MM.1S (cell line): ENCODE measurements at regions not wholly inside any gene's neighbourhood (a gene's known extent, or its start where the extent isn't known, plus 50 kb on each side); places are given as distances from the start of the nearest gene placed in this dataset.

Source experiments
- DNase-seq: peaks from one replicate; pipeline ENCODE4 v3.0.0-alpha.2; 2015
- H2AFZ ChIP-seq: fragments of 300-600 bp; sonication (generic); 2 replicates; pipeline ENCODE4 v1.6.0; 2016; ENCODE audit warnings: antibody characterized with exemption, low read length
- H3F3A ChIP-seq: fragments of 300-600 bp; sonication (generic); 2 replicates; pipeline ENCODE4 v1.6.1; 2016; ENCODE audit warnings: mild to moderate bottlenecking, antibody characterized with exemption, low read length, moderate library complexity, mixed read lengths; ENCODE audit not compliant: insufficient read depth
- H3K27ac ChIP-seq: fragments of 300-600 bp; sonication (generic); 2 replicates; pipeline ENCODE4 v1.5.1; 2016; ENCODE audit warnings: mild to moderate bottlenecking, low read length
- H3K27me3 ChIP-seq: fragments of 300-600 bp; sonication (generic); replicated peaks from 2 replicates; pipeline ENCODE4 v1.6.0; 2016; ENCODE audit warnings: low read length; ENCODE audit not compliant: insufficient read depth
- H3K36me3 ChIP-seq: fragments of 300-600 bp; sonication (generic); replicated peaks from 2 replicates; pipeline ENCODE4 v1.6.1; 2016; ENCODE audit warnings: mild to moderate bottlenecking, low read length, mixed read lengths; ENCODE audit not compliant: insufficient read depth
- H3K4me1 ChIP-seq: fragments of 300-600 bp; sonication (generic); 2 replicates; pipeline ENCODE4 v1.6.1; 2016; ENCODE audit warnings: low read length, mixed read lengths
- H3K4me2 ChIP-seq: fragments of 300-600 bp; sonication (generic); 2 replicates; pipeline ENCODE4 v1.6.0; 2016; ENCODE audit warnings: low read depth, low read length
- H3K4me3 ChIP-seq: fragments of 300-600 bp; sonication (generic); 2 replicates; pipeline ENCODE4 v1.5.1; 2016; ENCODE audit warnings: low read length, mixed read lengths
- H3K79me2 ChIP-seq: fragments of 300-600 bp; sonication (generic); 2 replicates; pipeline ENCODE4 v1.6.1; 2016; ENCODE audit warnings: mixed run types, low read length, mixed read lengths
- H3K9ac ChIP-seq: fragments of 300-600 bp; sonication (generic); 2 replicates; pipeline ENCODE4 v1.6.1; 2016; ENCODE audit warnings: low read length, mixed read lengths
- H3K9me2 ChIP-seq: fragments of 300-600 bp; sonication (generic); replicated peaks from 2 replicates; pipeline ENCODE4 v1.6.1; 2016; ENCODE audit warnings: mild to moderate bottlenecking, low read length, mixed read lengths; ENCODE audit not compliant: insufficient read depth
- H3K9me3 ChIP-seq: fragments of 300-600 bp; sonication (generic); replicated peaks from 2 replicates; pipeline ENCODE4 v1.6.1; 2016; ENCODE audit warnings: mild to moderate bottlenecking, low read length, mixed read lengths; ENCODE audit not compliant: insufficient read depth
- H4K20me1 ChIP-seq: fragments of 300-600 bp; sonication (generic); 2 replicates; pipeline ENCODE4 v1.6.1; 2016; ENCODE audit warnings: mild to moderate bottlenecking, low read length, moderate library complexity, mixed read lengths; ENCODE audit not compliant: insufficient read depth
- EZH2 ChIP-seq: fragments of 300-600 bp; sonication (generic); optimal IDR thresholded peaks from 2 replicates; pipeline ENCODE3; 2017; ENCODE audit warnings: low read depth, mild to moderate bottlenecking, antibody characterized with exemption, low read length, mixed read lengths
- EZH2phosphoT487 ChIP-seq: fragments of 300-600 bp; sonication (generic); IDR thresholded peaks from 2 replicates; pipeline ENCODE4 v1.6.1; 2018; ENCODE audit warnings: antibody characterized with exemption, low read length
- TF ChIP-seq, protein P1 (sequence below): fragments of 300-600 bp; sonication (generic); IDR thresholded peaks from 2 replicates; pipeline ENCODE4 v1.5.1; 2016; ENCODE audit warnings: antibody characterized with exemption, low read length, mixed read lengths

GRCh38 chr4:79842162-79842561, 230.9 kb downstream of the ANTXR2 start:
- DNase-seq = no peak

GRCh38 chr4:79833857-79834256, 239.2 kb downstream of the ANTXR2 start:
- Histone ChIP-seq H3F3A (no peaks in the 10 kb centered on the region), H3K4me2 (no peak overlapping the region), H3K79me2 (no peaks in the 10 kb centered on the region), H3K36me3 (no peaks in the 10 kb centered on the region), H3K27ac (no peak overlapping the region), H3K27me3 (no peaks in the 10 kb centered on the region), H3K9me3 (no peaks in the 10 kb centered on the region), H3K4me3 (no peak overlapping the region), H4K20me1 (no peaks in the 10 kb centered on the region), H3K4me1 (no peaks in the 10 kb centered on the region), H2AFZ (no peak overlapping the region), H3K9me2 (no peaks in the 10 kb centered on the region), H3K9ac (no peak overlapping the region)
- TF ChIP-seq EZH2phosphoT487 = no peak
- TF ChIP-seq, protein P1, sequence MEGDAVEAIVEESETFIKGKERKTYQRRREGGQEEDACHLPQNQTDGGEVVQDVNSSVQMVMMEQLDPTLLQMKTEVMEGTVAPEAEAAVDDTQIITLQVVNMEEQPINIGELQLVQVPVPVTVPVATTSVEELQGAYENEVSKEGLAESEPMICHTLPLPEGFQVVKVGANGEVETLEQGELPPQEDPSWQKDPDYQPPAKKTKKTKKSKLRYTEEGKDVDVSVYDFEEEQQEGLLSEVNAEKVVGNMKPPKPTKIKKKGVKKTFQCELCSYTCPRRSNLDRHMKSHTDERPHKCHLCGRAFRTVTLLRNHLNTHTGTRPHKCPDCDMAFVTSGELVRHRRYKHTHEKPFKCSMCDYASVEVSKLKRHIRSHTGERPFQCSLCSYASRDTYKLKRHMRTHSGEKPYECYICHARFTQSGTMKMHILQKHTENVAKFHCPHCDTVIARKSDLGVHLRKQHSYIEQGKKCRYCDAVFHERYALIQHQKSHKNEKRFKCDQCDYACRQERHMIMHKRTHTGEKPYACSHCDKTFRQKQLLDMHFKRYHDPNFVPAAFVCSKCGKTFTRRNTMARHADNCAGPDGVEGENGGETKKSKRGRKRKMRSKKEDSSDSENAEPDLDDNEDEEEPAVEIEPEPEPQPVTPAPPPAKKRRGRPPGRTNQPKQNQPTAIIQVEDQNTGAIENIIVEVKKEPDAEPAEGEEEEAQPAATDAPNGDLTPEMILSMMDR = no peak
- no peak for TF ChIP-seq EZH2
- no peak for DNase-seq

More at GRCh38 chr4:79842162-79842561, 230.9 kb downstream of the ANTXR2 start:
- no peak for TF ChIP-seq EZH2
- TF ChIP-seq, protein P1 = no peak
- no peak for TF ChIP-seq EZH2phosphoT487
- Histone ChIP-seq H3K4me1 (no peaks in the 10 kb centered on the region), H3K4me3 (no peak overlapping the region), H3K27ac (no peak overlapping the region), H3K9me2 (no peaks in the 10 kb centered on the region), H4K20me1 (no peaks in the 10 kb centered on the region), H3F3A (no peaks in the 10 kb centered on the region), H3K9me3 (no peaks in the 10 kb centered on the region), H3K9ac (no peak overlapping the region), H3K79me2 (no peaks in the 10 kb centered on the region), H3K36me3 (no peaks in the 10 kb centered on the region), H3K4me2 (no peak overlapping the region), H3K27me3 (no peaks in the 10 kb centered on the region), H2AFZ (no peak overlapping the region)

DNA sequence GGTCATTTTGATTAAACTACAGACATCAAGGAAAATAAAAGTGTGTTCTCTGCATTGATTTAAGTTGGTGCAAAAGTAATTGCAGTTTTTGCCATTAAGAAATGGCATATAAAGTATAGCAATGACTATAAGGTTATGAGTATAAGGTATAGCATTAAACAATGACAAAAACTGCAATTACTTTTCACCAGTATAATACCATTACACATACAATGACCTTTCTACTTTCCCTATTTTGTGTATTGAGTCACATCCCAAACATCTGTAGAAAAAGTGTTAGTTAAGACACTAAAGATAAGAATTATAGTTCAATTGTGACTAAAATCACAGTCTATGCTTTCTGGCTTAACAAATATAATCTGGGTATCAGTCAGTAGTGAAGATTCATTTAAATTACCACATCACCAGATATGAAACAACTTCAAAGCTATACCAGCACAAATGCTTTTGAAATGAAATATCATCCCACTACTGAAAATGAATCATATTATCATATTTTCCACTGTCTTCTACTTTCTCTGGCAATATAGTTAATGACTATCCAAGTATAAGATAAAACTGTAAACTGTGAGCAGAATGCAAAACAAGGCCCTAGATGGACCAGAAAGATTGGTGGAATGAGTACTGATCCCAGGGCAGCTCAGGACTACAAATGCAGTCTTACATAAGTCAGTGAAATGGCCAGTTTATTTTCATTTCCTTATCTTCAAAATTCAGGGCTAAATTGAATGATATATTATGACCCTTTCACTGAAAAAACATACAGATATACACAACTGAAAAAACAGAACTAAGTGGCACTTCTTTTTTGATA, 241.1 kb downstream of the ANTXR2 start:
- TF ChIP-seq EZH2phosphoT487 = no peak
- TF ChIP-seq, protein P1 = no peak
- no peak for TF ChIP-seq EZH2
- H3K4me2 ChIP-seq = no peak overlapping the region
- H3K9me2 ChIP-seq = no peaks in the 10 kb centered on the region
- no peaks in the 10 kb centered on the region for H3F3A ChIP-seq
- H3K9ac ChIP-seq = no peak overlapping the region
- no peaks in the 10 kb centered on the region for H3K27me3 ChIP-seq
- no peaks in the 10 kb centered on the region for H3K36me3 ChIP-seq
- no peaks in the 10 kb centered on the region for H3K9me3 ChIP-seq
- H3K4me1 ChIP-seq = no peaks in the 10 kb centered on the region
- H3K27ac ChIP-seq = no peak overlapping the region
- no peak for DNase-seq
- no peak overlapping the region for H3K4me3 ChIP-seq
- no peaks in the 10 kb centered on the region for H3K79me2 ChIP-seq
- H2AFZ ChIP-seq = no peak overlapping the region
- H4K20me1 ChIP-seq = no peaks in the 10 kb centered on the region
